Skin epidermis (tissue), 12 donors: ENCODE measurements at regions not wholly inside any gene's neighbourhood (a gene's known extent, or its start where the extent isn't known, plus 50 kb on each side); places are given as distances from the start of the nearest gene placed in this dataset.
"Not testable (repeated sequence)": the region's sequence is repeated elsewhere in the genome, so short reads cannot be mapped to it uniquely, and the experiment has no call there.

Experiments
- H3K27ac ChIP-seq, 21 experiments: fragments of 200-600 bp; sonication (generic) in 11 of 21; one replicate each; pipeline ENCODE4 v1.5.0; 2020; ENCODE audit warnings: mild to moderate bottlenecking in 3 of 21, inconsistent platforms in 2 of 21, moderate library complexity in 2 of 21
- H3K4me3 ChIP-seq, 7 experiments: fragments of 200-600 bp; sonication (generic) in 2 of 7; one replicate each; pipeline ENCODE4 v1.5.0; 2020; ENCODE audit warnings: inconsistent platforms in 2 of 7, mild to moderate bottlenecking in 2 of 7, moderate library complexity in 1 of 7

GRCh38 chr9:12415361-12415760 lies 277.8 kb upstream of the TYRP1 start:
- no peak overlapping the region for H3K27ac ChIP-seq
- no peak overlapping the region for H3K4me3 ChIP-seq

- Histone ChIP-seq H3K4me3 (no peak overlapping the region), H3K27ac (no peak overlapping the region)
These were observed 276.5 kb upstream of the TYRP1 start for GRCh38 chr9:12416716-12417115.

GRCh38 chr9:12424243-12424642 lies 268.9 kb upstream of the TYRP1 start:
- H3K27ac ChIP-seq: no peak overlapping the region
- H3K4me3 ChIP-seq: no peak overlapping the region

GRCh38 chr9:12425878-12426864 lies 267.0 kb upstream of the TYRP1 start:
- H3K27ac ChIP-seq: no peak overlapping the region
- no peak overlapping the region for H3K4me3 ChIP-seq

GRCh38 chr9:12439267-12439666 lies 253.9 kb upstream of the TYRP1 start:
- Histone ChIP-seq H3K4me3 (no peak overlapping the region), H3K27ac (no peak overlapping the region)

- not testable (repeated sequence) for H3K27ac ChIP-seq, H3K4me3 ChIP-seq
These were observed 252.1 kb upstream of the TYRP1 start for GRCh38 chr9:12441080-12441479.

GRCh38 chr9:12441506-12441905 lies 251.7 kb upstream of the TYRP1 start:
- no peak overlapping the region for H3K27ac ChIP-seq
- no peak overlapping the region for H3K4me3 ChIP-seq

GRCh38 chr9:12448246-12448645 lies 244.9 kb upstream of the TYRP1 start:
- H3K4me3 ChIP-seq: no peak overlapping the region
- H3K27ac ChIP-seq: no peak overlapping the region

- Histone ChIP-seq H3K4me3 (no peak overlapping the region), H3K27ac (no peak overlapping the region)
These were observed 235.9 kb upstream of the TYRP1 start for GRCh38 chr9:12457237-12457636.

GRCh38 chr9:12461763-12462460 lies 231.3 kb upstream of the TYRP1 start:
- Histone ChIP-seq H3K27ac (no peak overlapping the region), H3K4me3 (no peak overlapping the region)

GRCh38 chr9:12462861-12463260 lies 230.3 kb upstream of the TYRP1 start:
- no peak overlapping the region for H3K27ac ChIP-seq
- no peak overlapping the region for H3K4me3 ChIP-seq

- no peak overlapping the region for H3K4me3 ChIP-seq
- no peak overlapping the region for H3K27ac ChIP-seq
These were observed 229.5 kb upstream of the TYRP1 start for GRCh38 chr9:12463641-12464040.

GRCh38 chr9:12464400-12464799 lies 228.8 kb upstream of the TYRP1 start:
- Histone ChIP-seq H3K27ac (no peak overlapping the region), H3K4me3 (no peak overlapping the region)

GRCh38 chr9:12464910-12465512 lies 228.2 kb upstream of the TYRP1 start:
- H3K4me3 ChIP-seq: no peak overlapping the region
- no peak overlapping the region for H3K27ac ChIP-seq

- no peak overlapping the region for H3K4me3 ChIP-seq
- H3K27ac ChIP-seq: no peak overlapping the region
These were observed 224.1 kb upstream of the TYRP1 start for GRCh38 chr9:12469084-12469483.

GRCh38 chr9:12494411-12494810 lies 198.8 kb upstream of the TYRP1 start:
- H3K27ac ChIP-seq: no peak overlapping the region
- no peak overlapping the region for H3K4me3 ChIP-seq

- no peak overlapping the region for H3K4me3 ChIP-seq
- no peak overlapping the region for H3K27ac ChIP-seq
These were observed 195.4 kb upstream of the TYRP1 start for GRCh38 chr9:12497790-12498189.

GRCh38 chr9:12502520-12502919 lies 190.7 kb upstream of the TYRP1 start:
- Histone ChIP-seq H3K4me3 (no peak overlapping the region), H3K27ac (no peak overlapping the region)

GRCh38 chr9:12503606-12504122 lies 189.5 kb upstream of the TYRP1 start:
- Histone ChIP-seq H3K27ac (no peak overlapping the region), H3K4me3 (no peak overlapping the region)

- Histone ChIP-seq H3K4me3 (no peak overlapping the region), H3K27ac (no peak overlapping the region)
These were observed 182.6 kb upstream of the TYRP1 start for GRCh38 chr9:12510551-12510950.
